ENCODE measurements at regions not wholly inside any gene's neighbourhood (a gene's known extent, or its start where the extent isn't known, plus 50 kb on each side); places are given as distances from the start of the nearest gene placed in this dataset.

DNA sequence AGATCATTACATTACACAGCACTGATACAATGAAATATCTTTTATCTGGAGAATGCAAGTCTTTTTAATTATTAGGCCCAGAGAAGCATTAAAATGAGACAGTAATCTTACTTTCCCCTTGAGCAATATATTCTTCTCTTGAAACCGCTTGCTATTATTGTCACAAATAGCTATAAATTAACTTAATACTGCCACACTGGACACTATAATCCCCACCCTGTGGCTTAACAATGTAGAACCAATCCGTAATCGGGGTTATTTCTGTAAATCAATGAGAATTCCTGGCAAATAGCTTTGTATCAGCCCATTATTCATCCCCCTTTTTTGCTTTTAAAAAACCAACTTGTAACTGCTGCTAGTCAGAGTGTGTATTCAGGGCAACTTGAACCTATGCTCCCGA, 366.2 kb upstream of the VWC2 start (continued):
- TF ChIP-seq, protein P1, sequence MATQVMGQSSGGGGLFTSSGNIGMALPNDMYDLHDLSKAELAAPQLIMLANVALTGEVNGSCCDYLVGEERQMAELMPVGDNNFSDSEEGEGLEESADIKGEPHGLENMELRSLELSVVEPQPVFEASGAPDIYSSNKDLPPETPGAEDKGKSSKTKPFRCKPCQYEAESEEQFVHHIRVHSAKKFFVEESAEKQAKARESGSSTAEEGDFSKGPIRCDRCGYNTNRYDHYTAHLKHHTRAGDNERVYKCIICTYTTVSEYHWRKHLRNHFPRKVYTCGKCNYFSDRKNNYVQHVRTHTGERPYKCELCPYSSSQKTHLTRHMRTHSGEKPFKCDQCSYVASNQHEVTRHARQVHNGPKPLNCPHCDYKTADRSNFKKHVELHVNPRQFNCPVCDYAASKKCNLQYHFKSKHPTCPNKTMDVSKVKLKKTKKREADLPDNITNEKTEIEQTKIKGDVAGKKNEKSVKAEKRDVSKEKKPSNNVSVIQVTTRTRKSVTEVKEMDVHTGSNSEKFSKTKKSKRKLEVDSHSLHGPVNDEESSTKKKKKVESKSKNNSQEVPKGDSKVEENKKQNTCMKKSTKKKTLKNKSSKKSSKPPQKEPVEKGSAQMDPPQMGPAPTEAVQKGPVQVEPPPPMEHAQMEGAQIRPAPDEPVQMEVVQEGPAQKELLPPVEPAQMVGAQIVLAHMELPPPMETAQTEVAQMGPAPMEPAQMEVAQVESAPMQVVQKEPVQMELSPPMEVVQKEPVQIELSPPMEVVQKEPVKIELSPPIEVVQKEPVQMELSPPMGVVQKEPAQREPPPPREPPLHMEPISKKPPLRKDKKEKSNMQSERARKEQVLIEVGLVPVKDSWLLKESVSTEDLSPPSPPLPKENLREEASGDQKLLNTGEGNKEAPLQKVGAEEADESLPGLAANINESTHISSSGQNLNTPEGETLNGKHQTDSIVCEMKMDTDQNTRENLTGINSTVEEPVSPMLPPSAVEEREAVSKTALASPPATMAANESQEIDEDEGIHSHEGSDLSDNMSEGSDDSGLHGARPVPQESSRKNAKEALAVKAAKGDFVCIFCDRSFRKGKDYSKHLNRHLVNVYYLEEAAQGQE (IDR thresholded peaks at IDR 0.05; ENCODE audit: low read depth): no peak

DNA sequence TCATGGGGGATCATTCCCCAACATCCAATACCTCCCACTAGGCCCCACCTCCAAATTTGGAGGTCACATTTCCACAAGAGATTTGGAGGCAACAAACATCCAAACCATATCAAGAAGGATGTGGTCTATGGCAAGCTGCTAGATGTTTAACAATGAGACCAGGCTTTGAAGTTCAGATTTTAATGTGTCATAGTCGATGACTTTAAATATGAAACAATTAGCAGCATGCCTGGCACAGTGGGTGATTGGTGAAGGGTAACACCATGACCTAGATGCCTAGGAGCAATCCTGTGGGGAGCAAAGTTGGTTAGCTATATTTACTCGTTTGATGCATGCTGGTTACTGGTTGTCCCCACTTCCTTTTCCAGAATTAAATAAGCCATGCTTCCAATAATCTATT, 356.4 kb upstream of the VWC2 start:
- no peak overlapping the region for H3K4me3 ChIP-seq (replicated peaks in 1 of 2; ENCODE audit: low read depth in 1 of 2, low read length in 2 of 2)
- no peaks in the 10 kb centered on the region for H3K9me2 ChIP-seq (ENCODE audit: insufficient read depth)
- no peak overlapping the region for H3K9ac ChIP-seq (ENCODE audit: low read length)
- H3K4me2 ChIP-seq (ENCODE audit: low read length): no peak overlapping the region
- POLR2A ChIA-PET: no interaction called here
- ATAC-seq (no peak), DNase-seq (ENCODE audit: low read depth, low spot score) (no peak)
- no peaks in the 10 kb centered on the region for H4K20me1 ChIP-seq (ENCODE audit: insufficient read depth)
- intact Hi-C loops (cut with micrococcal nuclease): no loop called here
- no peaks in the 10 kb centered on the region for H3K79me2 ChIP-seq (ENCODE audit: insufficient read depth, low read length)
- TF ChIP-seq RAD21 (IDR thresholded peaks at IDR 0.05; ENCODE audit: low read depth) (no peak), POLR2A (IDR thresholded peaks at IDR 0.05; ENCODE audit: borderline replicate concordance, extremely low read depth, insufficient read depth, insufficient read length) (no peak), EZH2phosphoT487 (IDR thresholded peaks at IDR 0.05; ENCODE audit: borderline replicate concordance) (no peak), SRF (IDR thresholded peaks at IDR 0.05; ENCODE audit: low read depth) (no peak), FOSL1 (IDR thresholded peaks at IDR 0.05; ENCODE audit: low read depth) (no peak), ELF1 (IDR thresholded peaks at IDR 0.05; ENCODE audit: borderline replicate concordance, low read depth) (no peak), JUND (IDR thresholded peaks at IDR 0.05) (no peak), ZNF274 (IDR thresholded peaks at IDR 0.05; ENCODE audit: low read depth, low read length) (no peak), POLR2AphosphoS5 (IDR thresholded peaks at IDR 0.05; ENCODE audit: low read depth, low read length) (no peak), SIN3A (IDR thresholded peaks at IDR 0.05; ENCODE audit: low read depth) (no peak), EGR1 (IDR thresholded peaks at IDR 0.05; ENCODE audit: low read depth) (no peak), CEBPB (IDR thresholded peaks at IDR 0.05; ENCODE audit: low read depth) (no peak), ZFX (IDR thresholded peaks at IDR 0.05) (no peak)
- TF ChIP-seq, protein P2, sequence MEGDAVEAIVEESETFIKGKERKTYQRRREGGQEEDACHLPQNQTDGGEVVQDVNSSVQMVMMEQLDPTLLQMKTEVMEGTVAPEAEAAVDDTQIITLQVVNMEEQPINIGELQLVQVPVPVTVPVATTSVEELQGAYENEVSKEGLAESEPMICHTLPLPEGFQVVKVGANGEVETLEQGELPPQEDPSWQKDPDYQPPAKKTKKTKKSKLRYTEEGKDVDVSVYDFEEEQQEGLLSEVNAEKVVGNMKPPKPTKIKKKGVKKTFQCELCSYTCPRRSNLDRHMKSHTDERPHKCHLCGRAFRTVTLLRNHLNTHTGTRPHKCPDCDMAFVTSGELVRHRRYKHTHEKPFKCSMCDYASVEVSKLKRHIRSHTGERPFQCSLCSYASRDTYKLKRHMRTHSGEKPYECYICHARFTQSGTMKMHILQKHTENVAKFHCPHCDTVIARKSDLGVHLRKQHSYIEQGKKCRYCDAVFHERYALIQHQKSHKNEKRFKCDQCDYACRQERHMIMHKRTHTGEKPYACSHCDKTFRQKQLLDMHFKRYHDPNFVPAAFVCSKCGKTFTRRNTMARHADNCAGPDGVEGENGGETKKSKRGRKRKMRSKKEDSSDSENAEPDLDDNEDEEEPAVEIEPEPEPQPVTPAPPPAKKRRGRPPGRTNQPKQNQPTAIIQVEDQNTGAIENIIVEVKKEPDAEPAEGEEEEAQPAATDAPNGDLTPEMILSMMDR (IDR thresholded peaks at IDR 0.05 in 2 of 3, conservative IDR thresholded peaks at IDR 0.05 in 1 of 3; ENCODE audit: borderline replicate concordance in 1 of 3, insufficient read depth in 1 of 3, low read depth in 2 of 3, low read length in 2 of 3): no peak
- TF ChIP-seq, protein P3, sequence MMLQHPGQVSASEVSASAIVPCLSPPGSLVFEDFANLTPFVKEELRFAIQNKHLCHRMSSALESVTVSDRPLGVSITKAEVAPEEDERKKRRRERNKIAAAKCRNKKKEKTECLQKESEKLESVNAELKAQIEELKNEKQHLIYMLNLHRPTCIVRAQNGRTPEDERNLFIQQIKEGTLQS (IDR thresholded peaks at IDR 0.05): no peak
- H3K27me3 ChIP-seq (ENCODE audit: insufficient read depth, low read length): no peaks in the 10 kb centered on the region
- no peaks in the 10 kb centered on the region for H3K36me3 ChIP-seq (ENCODE audit: control insufficient read depth in 1 of 2, insufficient read depth in 2 of 2, low read length in 2 of 2)
- no peaks in the 10 kb centered on the region for H3K4me1 ChIP-seq (ENCODE audit: control insufficient read depth in 1 of 2, insufficient read depth in 2 of 2, low read length in 2 of 2)
- no peak overlapping the region for H2AFZ ChIP-seq (ENCODE audit: low read depth, low read length, poor library complexity, severe bottlenecking)
- H3K9me3 ChIP-seq (ENCODE audit: control insufficient read depth in 1 of 2, insufficient read depth in 1 of 2, low read depth in 1 of 2, low read length in 2 of 2): peaks cover 5 to 19% of the 10 kb centered on the region in 2 experiments; a peak in 2 of 4 replicates
- BruUV-seq (replicated peaks): no TSS peak
- CTCF ChIA-PET: no interaction called here
- RAD21 ChIA-PET (ENCODE audit: low non-redundant PET in 1 of 2, low total read pairs in 2 of 2, uncharacterized antibody in 2 of 2, unreplicated experiment in 2 of 2): no interaction called here
- no peak overlapping the region for H3K27ac ChIP-seq (ENCODE audit: low read depth, low read length)
